Gastroesophageal sphincter (tissue), 4 donors: ENCODE measurements at regions not wholly inside any gene's neighbourhood (a gene's known extent, or its start where the extent isn't known, plus 50 kb on each side); places are given as distances from the start of the nearest gene placed in this dataset.
"Not testable (repeated sequence)": the region's sequence is repeated elsewhere in the genome, so short reads cannot be mapped to it uniquely, and the experiment has no call there.

ENCODE experiments used
- ATAC-seq: fragments of 150-250 bp; one replicate; pipeline ENCODE4 v1.9.1; 2016; ENCODE audit warnings: mild to moderate bottlenecking, moderate library complexity
- H3K27ac ChIP-seq, 4 donors: fragments of 200-600 bp; sonication (generic) in 3 of 4; 1 replicate in 3 of 4; 2 replicates in 1 of 4; pipeline ENCODE4 v1.5.1; 2016 to 2019
- H3K27me3 ChIP-seq: fragments of 200-600 bp; sonication (generic); one replicate; pipeline ENCODE4 v1.5.1; 2019
- H3K36me3 ChIP-seq, 2 donors: fragments of 200-600 bp; sonication (generic); one replicate each; pipeline ENCODE4 v1.5.1; 2019; ENCODE audit warnings: control low read depth in 1 of 2
- H3K4me1 ChIP-seq, 3 donors: fragments of 200-600 bp; sonication (generic); 1 replicate in 2 of 3; 2 replicates in 1 of 3; pipeline ENCODE4 v1.5.1; 2016 to 2019; ENCODE audit warnings: control low read depth in 2 of 3
- H3K4me3 ChIP-seq, 2 donors: fragments of 200-600 bp; sonication (generic); one replicate each; pipeline ENCODE4 v1.5.1; 2019; ENCODE audit warnings: mild to moderate bottlenecking in 1 of 2, moderate library complexity in 1 of 2
- H3K9me3 ChIP-seq, 3 donors: fragments of 200-600 bp; sonication (generic); one replicate each; pipeline ENCODE4 v1.5.1; 2017 to 2019; ENCODE audit warnings: control low read depth in 2 of 3
- EP300 ChIP-seq: sonication (generic); formaldehyde crosslinking; IDR thresholded peaks from one replicate; pipeline ENCODE4 v1.6.1; 2017; ENCODE audit warnings: antibody characterized with exemption, mild to moderate bottlenecking
- POLR2A ChIP-seq, 2 donors: fragments of 450-650 bp; IDR thresholded peaks; one replicate each; pipeline ENCODE4 v1.6.1; 2017; ENCODE audit warnings: antibody characterized with exemption in 2 of 2, mild to moderate bottlenecking in 2 of 2, moderate library complexity in 1 of 2
- POLR2AphosphoS5 ChIP-seq: sonication (generic); formaldehyde crosslinking; IDR thresholded peaks from one replicate; pipeline ENCODE4 v1.6.1; 2017; ENCODE audit warnings: antibody characterized with exemption
- WGBS, 2 donors: methylation state at CpG; one replicate each; pipeline ENCODE4 v1.1.5; 2018; ENCODE audit warnings: low coverage in 1 of 2; 5-methylcytosine and 5-hydroxymethylcytosine counted together
- TF ChIP-seq, protein P1 (sequence below), 4 experiments: fragments of 200-600 bp in 2 of 4; fragments of 450-650 bp in 2 of 4; sonication (generic) in 1 of 4; IDR thresholded peaks; one replicate each; pipeline ENCODE4 v1.5.1; 2017 to 2019; ENCODE audit warnings: antibody characterized with exemption in 4 of 4, mild to moderate bottlenecking in 2 of 4, moderate library complexity in 2 of 4

DNA sequence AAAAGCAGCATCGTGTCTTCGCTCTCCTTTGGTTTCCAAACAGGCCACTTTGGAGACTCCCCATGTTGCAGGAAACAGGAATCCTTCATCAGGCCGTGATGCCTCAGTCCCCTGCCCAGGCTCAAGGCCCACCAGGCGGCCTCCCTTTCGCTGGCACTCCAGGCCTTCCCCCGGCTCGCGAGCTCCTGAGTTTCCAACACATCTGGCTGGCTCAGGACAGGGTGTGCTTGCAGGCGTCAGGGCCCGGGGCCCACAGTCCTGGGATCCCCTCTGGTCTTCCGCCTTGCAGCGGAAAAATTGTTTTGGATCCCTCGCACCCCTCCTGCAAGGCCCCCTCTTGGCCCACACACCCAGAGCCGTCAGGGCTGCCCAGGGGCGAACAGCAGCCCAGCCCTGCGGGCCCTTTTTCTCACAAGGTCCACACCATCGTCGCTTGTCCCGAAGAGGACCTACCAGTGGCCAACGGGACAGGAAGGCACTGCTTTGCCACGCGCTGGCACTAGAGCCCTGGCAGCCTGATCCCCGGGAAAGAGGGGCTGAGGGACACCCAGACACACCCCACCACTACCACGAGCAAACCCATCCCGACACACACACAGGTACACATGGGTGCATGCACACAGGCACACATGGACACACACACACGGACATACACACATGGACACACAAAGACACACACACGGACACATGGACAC lies 1930.9 kb upstream of the DEFB115 start:
- H3K4me3 ChIP-seq = no peak overlapping the region
- H3K36me3 ChIP-seq = no peaks in the 10 kb centered on the region
- H3K27me3 ChIP-seq = peaks cover 80% of the 10 kb centered on the region
- H3K4me1 ChIP-seq = peaks cover 0 to 9% (median 0%) of the 10 kb centered on the region in 3 donors
- peaks cover 0 to 13% (median 0%) of the 10 kb centered on the region in 3 donors for H3K9me3 ChIP-seq
- TF ChIP-seq POLR2AphosphoS5 (no peak), POLR2A (IDR thresholded peaks at IDR 0.05) (no peak)
- TF ChIP-seq, protein P1, sequence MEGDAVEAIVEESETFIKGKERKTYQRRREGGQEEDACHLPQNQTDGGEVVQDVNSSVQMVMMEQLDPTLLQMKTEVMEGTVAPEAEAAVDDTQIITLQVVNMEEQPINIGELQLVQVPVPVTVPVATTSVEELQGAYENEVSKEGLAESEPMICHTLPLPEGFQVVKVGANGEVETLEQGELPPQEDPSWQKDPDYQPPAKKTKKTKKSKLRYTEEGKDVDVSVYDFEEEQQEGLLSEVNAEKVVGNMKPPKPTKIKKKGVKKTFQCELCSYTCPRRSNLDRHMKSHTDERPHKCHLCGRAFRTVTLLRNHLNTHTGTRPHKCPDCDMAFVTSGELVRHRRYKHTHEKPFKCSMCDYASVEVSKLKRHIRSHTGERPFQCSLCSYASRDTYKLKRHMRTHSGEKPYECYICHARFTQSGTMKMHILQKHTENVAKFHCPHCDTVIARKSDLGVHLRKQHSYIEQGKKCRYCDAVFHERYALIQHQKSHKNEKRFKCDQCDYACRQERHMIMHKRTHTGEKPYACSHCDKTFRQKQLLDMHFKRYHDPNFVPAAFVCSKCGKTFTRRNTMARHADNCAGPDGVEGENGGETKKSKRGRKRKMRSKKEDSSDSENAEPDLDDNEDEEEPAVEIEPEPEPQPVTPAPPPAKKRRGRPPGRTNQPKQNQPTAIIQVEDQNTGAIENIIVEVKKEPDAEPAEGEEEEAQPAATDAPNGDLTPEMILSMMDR (IDR thresholded peaks at IDR 0.05) = no peak
- WGBS, 2 donors = 65 to 66% methylated on average over 20 to 27 of the region's 27 CpGs
- no peak overlapping the region for H3K27ac ChIP-seq
- ATAC-seq = peak; percentile 63

DNA sequence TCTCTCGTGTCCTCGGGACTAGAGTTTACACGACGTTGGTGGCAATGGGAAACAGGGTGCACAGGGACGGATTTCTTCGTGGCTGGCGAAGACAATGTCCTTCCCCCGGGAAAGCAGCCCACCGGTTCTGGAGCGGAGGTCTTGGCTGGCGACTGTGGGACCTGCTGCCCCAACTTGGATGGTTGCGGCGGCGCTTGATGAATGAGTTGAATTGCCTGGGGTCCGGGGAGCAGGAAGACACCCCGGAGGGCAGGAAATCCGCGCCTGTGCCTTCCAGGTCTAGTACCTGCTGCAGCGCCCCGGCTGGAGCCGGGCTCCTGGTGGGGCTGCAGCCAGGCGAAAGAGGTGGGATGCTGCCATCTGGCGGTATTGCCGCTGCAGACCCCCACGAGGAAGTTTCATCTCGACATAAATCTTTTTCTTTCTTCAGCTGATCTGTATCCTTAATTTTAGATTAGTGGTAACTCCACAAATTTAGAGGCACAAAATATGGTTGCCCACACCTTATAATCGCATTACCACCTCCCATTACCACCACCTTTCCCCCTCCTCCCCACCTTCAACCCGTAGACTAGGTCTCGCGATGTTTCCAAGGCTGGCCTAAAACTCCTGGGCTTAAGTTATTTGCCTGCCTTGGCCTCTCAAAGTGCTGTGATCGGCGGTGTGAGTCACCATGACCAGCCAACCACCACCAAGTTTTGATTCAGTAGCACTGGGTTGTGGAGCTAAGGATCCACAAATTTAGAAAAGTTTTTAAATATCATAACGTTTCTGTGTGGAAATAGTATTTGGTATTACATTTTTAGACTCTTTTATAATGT lies 1929.7 kb upstream of the DEFB115 start:
- ATAC-seq, H3K36me3 ChIP-seq, H3K27ac ChIP-seq, H3K4me1 ChIP-seq, H3K4me3 ChIP-seq: not testable (repeated sequence)
- TF ChIP-seq, protein P1 (IDR thresholded peaks at IDR 0.05) = peak in 2 of 4 experiments; percentile 29 to 34
- Histone ChIP-seq H3K27me3 (peaks cover 72% of the 10 kb centered on the region), H3K9me3 (peaks cover 0 to 26% (median 0%) of the 10 kb centered on the region in 3 donors)
- WGBS, 2 donors = 32 to 51% methylated on average over 21 to 33 of the region's 33 CpGs

DNA sequence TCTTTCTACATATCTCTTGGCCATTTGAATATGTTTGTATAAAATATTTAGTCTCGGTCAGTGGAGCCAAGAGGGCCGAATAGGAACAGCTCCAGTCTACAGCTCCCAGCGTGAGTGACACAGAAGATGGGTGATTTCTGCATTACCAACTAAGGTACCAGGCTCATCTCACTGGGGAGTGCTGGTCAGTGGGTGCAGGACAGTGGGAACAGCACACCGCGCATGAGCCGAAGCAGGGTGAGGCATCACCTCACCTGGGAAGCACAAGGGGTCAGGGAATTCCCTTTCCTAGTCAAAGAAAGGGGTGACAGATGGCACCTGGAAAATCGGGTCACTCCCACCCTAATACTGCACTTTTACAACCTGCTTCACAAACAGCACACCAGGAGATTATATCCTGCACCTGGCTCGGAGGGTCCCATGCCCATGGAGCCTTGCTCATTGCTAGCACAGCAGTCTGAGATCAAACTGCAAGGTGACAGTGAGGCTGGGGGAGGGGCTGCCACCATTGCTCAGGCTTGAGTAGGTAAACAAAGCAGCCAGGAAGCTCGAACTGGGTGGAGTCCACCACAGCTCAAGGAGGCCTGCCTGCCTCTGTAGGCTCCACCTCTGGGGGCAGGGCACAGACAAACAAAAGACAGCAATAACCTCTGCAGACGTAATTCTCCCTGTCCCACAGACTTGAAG lies 1926.9 kb upstream of the DEFB115 start:
- ATAC-seq, H3K4me1 ChIP-seq, H3K36me3 ChIP-seq, H3K4me3 ChIP-seq, H3K27ac ChIP-seq: not testable (repeated sequence)
- Histone ChIP-seq H3K27me3 (peaks cover 47% of the 10 kb centered on the region), H3K9me3 (peaks cover 0 to 37% (median 0%) of the 10 kb centered on the region in 3 donors)
- 46 to 51% methylated on average over 10 of the region's 10 CpGs for WGBS, 2 donors

DNA sequence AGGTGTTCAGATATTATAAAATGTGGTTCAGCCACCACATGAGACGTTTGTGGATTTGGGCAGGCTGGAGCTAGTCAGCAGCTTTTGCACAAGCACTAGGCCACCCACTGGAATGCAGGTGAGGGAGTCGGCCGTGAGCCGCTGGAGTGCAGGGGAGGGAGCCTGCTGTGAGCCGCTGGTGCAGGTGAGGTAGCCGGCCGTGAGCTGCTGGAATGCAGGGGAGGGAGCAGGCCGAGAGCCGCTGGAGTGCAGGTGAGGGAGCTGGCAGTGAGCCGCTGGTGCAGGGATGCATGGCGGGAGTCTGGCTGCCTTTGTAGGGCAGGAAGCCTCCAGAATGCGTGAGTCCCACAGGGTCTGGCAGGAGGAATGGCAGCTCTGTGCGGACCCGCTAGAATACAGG lies 1907.6 kb upstream of the DEFB115 start:
- H3K4me3 ChIP-seq = no peak overlapping the region
- H3K4me1 ChIP-seq = no peaks in the 10 kb centered on the region
- H3K36me3 ChIP-seq = no peaks in the 10 kb centered on the region
- WGBS, 2 donors = 62 to 70% methylated on average over 6 to 8 of the region's 14 CpGs
- H3K9me3 ChIP-seq = no peaks in the 10 kb centered on the region
- TF ChIP-seq POLR2A (IDR thresholded peaks at IDR 0.05) (no peak), EP300 (no peak), POLR2AphosphoS5 (no peak)
- TF ChIP-seq, protein P1 (IDR thresholded peaks at IDR 0.05) = no peak
- H3K27ac ChIP-seq = no peak overlapping the region
- no peak for ATAC-seq
- no peaks in the 10 kb centered on the region for H3K27me3 ChIP-seq

DNA sequence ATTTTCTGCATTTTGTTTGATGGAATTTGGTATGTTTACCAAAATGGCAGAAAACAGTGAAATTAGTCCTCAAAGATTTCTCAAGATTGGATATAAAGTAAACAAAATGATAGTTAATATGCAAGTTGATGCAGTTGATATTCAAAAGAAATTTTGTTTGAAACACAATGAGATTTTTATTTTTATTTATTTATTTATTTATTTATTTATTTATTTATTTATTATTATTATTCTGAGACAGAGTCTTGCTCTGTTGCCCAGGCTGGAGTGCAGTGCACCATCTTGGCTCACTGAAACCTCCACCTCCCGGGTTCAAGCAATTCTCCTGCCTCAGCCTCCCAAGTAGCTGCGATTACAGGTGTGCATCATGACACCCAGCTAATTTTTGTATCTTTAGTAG lies 1881.5 kb upstream of the DEFB115 start:
- H3K27ac ChIP-seq, H3K27me3 ChIP-seq, H3K36me3 ChIP-seq, H3K4me3 ChIP-seq, H3K4me1 ChIP-seq, ATAC-seq: not testable (repeated sequence)
- WGBS, 2 donors = 35 to 50% methylated on average over 2 of the region's 2 CpGs
- H3K9me3 ChIP-seq = peaks cover 0 to 35% (median 0%) of the 10 kb centered on the region in 3 donors

DNA sequence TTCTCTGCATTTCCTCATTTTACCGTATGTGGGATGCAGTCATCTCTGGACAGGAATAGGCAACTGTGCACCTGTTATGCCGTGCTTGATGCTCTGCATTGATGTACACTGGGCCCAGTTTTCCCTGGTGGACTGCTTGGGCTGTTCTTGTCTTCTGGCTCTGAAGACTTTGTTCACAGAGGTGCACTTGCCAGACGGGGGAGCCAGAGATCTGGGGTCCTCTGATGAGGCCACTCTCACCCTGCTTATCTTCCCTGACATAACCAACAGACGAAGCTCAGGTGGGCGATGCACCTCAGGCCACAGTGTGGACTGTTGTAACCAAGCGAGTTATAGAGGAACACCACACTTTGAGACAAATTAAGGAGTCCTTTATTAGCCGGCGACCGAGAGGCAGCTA lies 1864.6 kb upstream of the DEFB115 start:
- H3K27me3 ChIP-seq, H3K9me3 ChIP-seq, ATAC-seq, H3K27ac ChIP-seq, H3K4me1 ChIP-seq, H3K36me3 ChIP-seq, H3K4me3 ChIP-seq: not testable (repeated sequence)
- WGBS, 2 donors = 48 to 83% methylated on average over 2 to 6 of the region's 9 CpGs
